Osteoblast (primary cell): ENCODE measurements at regions not wholly inside any gene's neighbourhood (a gene's known extent, or its start where the extent isn't known, plus 50 kb on each side); places are given as distances from the start of the nearest gene placed in this dataset.

ENCODE experiments used
- DNase-seq: peaks from one replicate; pipeline ENCODE4 v3.0.0; 2011; ENCODE audit warnings: low spot score, mixed read lengths; ENCODE audit not compliant: insufficient read length; ENCODE audit errors: missing footprints
- H2AFZ ChIP-seq: 2 replicates; pipeline ENCODE4 v1.6.0; 2011; ENCODE audit warnings: mild to moderate bottlenecking, low read length
- H3K27ac ChIP-seq: 2 replicates; pipeline ENCODE4 v1.5.1; 2011; ENCODE audit warnings: mild to moderate bottlenecking, low read depth, low read length, moderate library complexity
- H3K27me3 ChIP-seq: 2 replicates; pipeline ENCODE4 v1.6.0; 2012; ENCODE audit warnings: mild to moderate bottlenecking, control low read depth, inconsistent platforms, low read length, moderate library complexity; ENCODE audit not compliant: insufficient read depth
- H3K36me3 ChIP-seq: 2 replicates; pipeline ENCODE4 v1.5.1; 2011; ENCODE audit warnings: mild to moderate bottlenecking, low read length, control low read depth, moderate library complexity; ENCODE audit not compliant: insufficient read depth
- H3K4me1 ChIP-seq: 2 replicates; pipeline ENCODE4 v1.5.1; 2011; ENCODE audit warnings: mild to moderate bottlenecking, low read length, control low read depth, moderate library complexity; ENCODE audit not compliant: insufficient read depth
- H3K4me2 ChIP-seq: 2 replicates; pipeline ENCODE4 v1.6.0; 2011; ENCODE audit warnings: mild to moderate bottlenecking, low read length; ENCODE audit not compliant: insufficient read depth
- H3K4me3 ChIP-seq: fragments of 200-600 bp; sonication (generic); 3 replicates; pipeline ENCODE4 v1.5.1; 2012; ENCODE audit warnings: mild to moderate bottlenecking, low read length, inconsistent platforms; ENCODE audit not compliant: insufficient read depth
- H3K79me2 ChIP-seq: 2 replicates; pipeline ENCODE4 v1.6.0; 2012; ENCODE audit warnings: mild to moderate bottlenecking, low read length, control low read depth, inconsistent platforms; ENCODE audit not compliant: insufficient read depth
- H3K9me3 ChIP-seq: 2 replicates; pipeline ENCODE4 v1.5.1; 2011; ENCODE audit warnings: low read depth, low read length, control low read depth
- H4K20me1 ChIP-seq: 2 replicates; pipeline ENCODE4 v1.6.0; 2012; ENCODE audit warnings: mild to moderate bottlenecking, low read length, control low read depth; ENCODE audit not compliant: insufficient read depth
- TF ChIP-seq, protein P1 (sequence below): IDR thresholded peaks from 2 replicates; pipeline ENCODE4 v1.5.1; 2011; ENCODE audit warnings: mild to moderate bottlenecking, low read depth, low read length, moderate library complexity; ENCODE audit errors: extremely low read depth

DNA sequence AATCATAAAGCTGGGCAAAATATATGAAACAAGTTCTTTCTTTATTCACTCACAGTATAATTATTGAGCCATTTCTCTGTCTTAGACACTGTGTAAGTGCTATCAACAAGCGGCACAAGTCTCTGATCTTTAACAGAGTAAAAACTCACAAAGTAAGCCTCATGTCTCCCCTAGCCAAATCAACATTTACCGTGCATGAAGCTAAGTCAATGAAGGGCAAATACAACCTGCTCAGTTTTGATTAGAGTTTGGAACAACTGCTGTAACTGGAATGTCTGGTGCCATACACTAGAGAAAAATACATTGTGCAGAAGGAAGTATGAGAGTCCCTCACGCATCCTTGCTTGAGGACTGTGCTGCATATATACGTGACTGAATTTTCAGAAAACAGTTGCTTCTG is 291.0 kb upstream of the EPHA3 start:
- no peaks in the 10 kb centered on the region for H3K4me1 ChIP-seq
- no peaks in the 10 kb centered on the region for H4K20me1 ChIP-seq
- no peaks in the 10 kb centered on the region for H3K27me3 ChIP-seq
- H3K4me3 ChIP-seq = no peak overlapping the region
- no peaks in the 10 kb centered on the region for H3K79me2 ChIP-seq
- H3K9me3 ChIP-seq = no peaks in the 10 kb centered on the region
- H2AFZ ChIP-seq = no peak overlapping the region
- DNase-seq = no peak
- H3K27ac ChIP-seq = no peak overlapping the region
- TF ChIP-seq, protein P1, sequence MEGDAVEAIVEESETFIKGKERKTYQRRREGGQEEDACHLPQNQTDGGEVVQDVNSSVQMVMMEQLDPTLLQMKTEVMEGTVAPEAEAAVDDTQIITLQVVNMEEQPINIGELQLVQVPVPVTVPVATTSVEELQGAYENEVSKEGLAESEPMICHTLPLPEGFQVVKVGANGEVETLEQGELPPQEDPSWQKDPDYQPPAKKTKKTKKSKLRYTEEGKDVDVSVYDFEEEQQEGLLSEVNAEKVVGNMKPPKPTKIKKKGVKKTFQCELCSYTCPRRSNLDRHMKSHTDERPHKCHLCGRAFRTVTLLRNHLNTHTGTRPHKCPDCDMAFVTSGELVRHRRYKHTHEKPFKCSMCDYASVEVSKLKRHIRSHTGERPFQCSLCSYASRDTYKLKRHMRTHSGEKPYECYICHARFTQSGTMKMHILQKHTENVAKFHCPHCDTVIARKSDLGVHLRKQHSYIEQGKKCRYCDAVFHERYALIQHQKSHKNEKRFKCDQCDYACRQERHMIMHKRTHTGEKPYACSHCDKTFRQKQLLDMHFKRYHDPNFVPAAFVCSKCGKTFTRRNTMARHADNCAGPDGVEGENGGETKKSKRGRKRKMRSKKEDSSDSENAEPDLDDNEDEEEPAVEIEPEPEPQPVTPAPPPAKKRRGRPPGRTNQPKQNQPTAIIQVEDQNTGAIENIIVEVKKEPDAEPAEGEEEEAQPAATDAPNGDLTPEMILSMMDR = no peak
- H3K36me3 ChIP-seq = no peaks in the 10 kb centered on the region
- H3K4me2 ChIP-seq = no peak overlapping the region

DNA sequence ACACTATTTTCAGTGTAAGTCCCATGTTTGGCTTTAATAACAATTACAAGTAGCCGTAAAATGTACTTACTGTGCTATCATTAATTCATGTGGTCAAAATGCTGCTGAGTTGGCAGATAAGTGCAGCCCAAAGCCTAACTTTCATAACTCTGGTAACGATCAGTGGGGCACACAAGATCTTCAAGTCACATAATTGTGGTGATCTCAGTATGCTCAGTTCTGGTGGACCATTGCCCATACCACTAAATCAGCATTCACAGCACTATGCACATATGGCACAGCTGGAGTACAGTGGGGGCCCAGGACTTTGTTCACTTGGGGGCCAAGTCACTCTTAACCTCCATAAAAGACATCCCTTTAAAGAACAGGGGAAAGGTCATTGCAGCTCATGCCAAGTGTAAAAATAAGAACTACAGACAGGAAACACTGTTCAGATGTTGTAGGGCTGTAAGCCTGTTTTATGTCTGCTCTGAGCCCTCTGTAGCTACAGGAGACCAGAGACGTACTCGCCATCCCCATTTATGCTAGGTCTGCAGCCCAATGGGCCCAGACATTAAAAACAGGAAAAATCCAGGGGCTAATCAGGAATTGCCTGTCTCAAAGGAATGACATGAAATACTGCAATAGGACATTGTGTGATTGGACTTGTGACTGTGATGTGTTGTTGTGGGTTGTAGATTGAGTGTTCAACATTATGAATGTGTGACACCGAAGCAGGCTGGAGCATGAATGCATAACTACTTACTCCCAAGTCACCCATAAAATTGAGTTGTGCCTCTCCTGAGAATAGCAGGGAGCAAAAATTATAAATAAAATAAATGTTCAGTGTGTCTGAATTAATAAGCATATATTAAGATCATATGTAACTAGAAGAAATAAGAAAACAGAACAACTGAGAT is 282.5 kb upstream of the EPHA3 start:
- H3K27me3 ChIP-seq = no peaks in the 10 kb centered on the region
- H4K20me1 ChIP-seq = no peaks in the 10 kb centered on the region
- no peaks in the 10 kb centered on the region for H3K9me3 ChIP-seq
- DNase-seq = no peak
- TF ChIP-seq, protein P1 = no peak
- H3K4me1 ChIP-seq = no peaks in the 10 kb centered on the region
- H3K4me2 ChIP-seq = no peak overlapping the region
- no peaks in the 10 kb centered on the region for H3K79me2 ChIP-seq
- peak overlapping the region; percentile 10 for H2AFZ ChIP-seq
- no peak overlapping the region for H3K4me3 ChIP-seq
- H3K27ac ChIP-seq = no peak overlapping the region
- no peaks in the 10 kb centered on the region for H3K36me3 ChIP-seq

DNA sequence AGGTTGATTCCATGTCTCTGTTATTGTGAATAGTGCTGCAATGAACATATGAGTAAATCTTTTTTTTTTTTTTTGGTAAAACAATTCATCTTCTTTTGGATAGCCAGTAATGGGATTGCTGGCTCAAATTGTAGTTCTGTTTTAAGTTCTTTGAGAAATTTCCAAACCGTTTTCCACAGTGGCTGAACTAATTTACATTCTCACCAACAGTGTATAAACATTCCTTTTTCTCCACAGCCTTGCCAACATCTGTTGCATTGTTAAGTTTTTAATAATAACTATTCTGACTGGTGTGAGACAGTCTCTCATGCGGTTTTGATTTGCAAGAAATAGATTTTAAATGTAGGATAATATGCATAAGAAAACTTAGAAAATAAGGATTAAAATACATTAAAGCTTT is 279.0 kb upstream of the EPHA3 start:
- Histone ChIP-seq H3K36me3 (no peaks in the 10 kb centered on the region), H3K9me3 (no peaks in the 10 kb centered on the region), H3K27ac (no peak overlapping the region), H3K27me3 (no peaks in the 10 kb centered on the region), H3K4me1 (no peaks in the 10 kb centered on the region), H2AFZ (no peak overlapping the region), H3K4me3 (no peak overlapping the region), H4K20me1 (no peaks in the 10 kb centered on the region), H3K4me2 (no peak overlapping the region), H3K79me2 (no peaks in the 10 kb centered on the region)
- DNase-seq = no peak
- TF ChIP-seq, protein P1 = no peak

DNA sequence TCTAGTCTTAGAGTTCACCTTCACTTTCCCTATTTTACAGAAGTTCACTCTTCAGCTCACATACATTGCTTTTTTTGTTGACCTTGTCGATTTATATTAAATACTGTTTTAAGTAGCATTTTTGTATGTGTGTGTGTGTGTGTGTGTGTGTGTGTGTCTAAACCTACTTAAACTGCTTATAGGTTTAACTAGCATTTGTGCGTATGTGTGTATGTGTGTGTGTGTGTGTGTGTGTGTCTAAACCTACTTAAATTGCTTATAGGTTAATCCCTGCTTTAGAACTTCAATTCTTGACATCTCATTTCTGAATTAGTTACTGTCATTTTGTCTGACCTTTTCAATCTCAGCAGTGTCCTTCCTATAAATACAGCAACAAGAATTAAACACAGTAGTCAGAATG is 254.8 kb upstream of the EPHA3 start:
- H3K79me2 ChIP-seq = no peaks in the 10 kb centered on the region
- DNase-seq = no peak
- no peak overlapping the region for H2AFZ ChIP-seq
- H3K4me1 ChIP-seq = no peaks in the 10 kb centered on the region
- H3K27ac ChIP-seq = no peak overlapping the region
- no peak overlapping the region for H3K4me2 ChIP-seq
- H3K9me3 ChIP-seq = no peaks in the 10 kb centered on the region
- no peaks in the 10 kb centered on the region for H4K20me1 ChIP-seq
- TF ChIP-seq, protein P1 = no peak
- H3K27me3 ChIP-seq = no peaks in the 10 kb centered on the region
- no peaks in the 10 kb centered on the region for H3K36me3 ChIP-seq
- H3K4me3 ChIP-seq = no peak overlapping the region
